RPMI7951 (cell line): ENCODE measurements at regions not wholly inside any gene's neighbourhood (a gene's known extent, or its start where the extent isn't known, plus 50 kb on each side); places are given as distances from the start of the nearest gene placed in this dataset.

Experiments used
- DNase-seq: peaks from one replicate; pipeline ENCODE4 v3.0.0-alpha.2; 2012; ENCODE audit warnings: low read depth

DNA sequence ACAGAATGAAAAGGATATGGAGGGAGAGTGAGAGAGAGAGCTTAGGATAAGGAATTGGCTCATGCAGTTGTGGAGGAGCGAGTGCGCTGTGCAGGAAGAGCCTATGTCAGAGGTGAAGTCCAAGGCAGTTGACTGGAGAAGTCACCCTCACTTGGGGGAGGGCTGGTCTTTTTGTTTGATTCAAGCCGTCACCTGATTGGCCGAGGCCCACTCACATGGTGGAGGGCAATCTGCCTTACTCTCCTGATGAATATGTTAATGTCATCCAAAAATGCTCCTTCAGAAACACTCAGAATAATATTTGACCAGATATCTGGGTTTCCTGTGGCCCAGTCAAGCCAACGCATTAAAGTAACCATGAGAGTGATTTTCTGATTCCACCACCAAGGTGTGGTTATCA is 131.7 kb downstream of the KATNIP start:
- no peak for DNase-seq

- no peak for DNase-seq
Observed at GRCh38 chr16:27684047-27684446, 134.1 kb downstream of the KATNIP start.

DNA sequence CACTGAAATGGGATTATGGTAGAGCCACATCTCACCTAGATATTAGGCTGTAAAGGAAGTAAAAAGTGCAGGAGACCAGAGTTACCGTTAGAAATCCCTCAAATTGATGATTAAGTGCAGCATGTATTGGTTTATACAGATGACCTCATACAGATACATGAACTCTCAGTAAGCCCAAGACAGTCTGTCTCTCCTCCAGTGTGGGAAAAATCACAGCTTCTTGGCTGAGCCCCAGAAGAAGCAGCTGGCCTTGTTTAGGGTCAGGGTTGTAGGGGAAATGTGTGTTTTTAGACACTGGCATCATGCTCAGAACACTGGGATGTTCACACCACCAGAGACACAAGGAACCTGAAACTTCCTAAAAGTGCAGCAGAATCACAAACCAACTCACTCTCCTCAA is 135.9 kb downstream of the KATNIP start:
- DNase-seq = no peak

- no peak for DNase-seq
Observed at GRCh38 chr16:27686926-27687325, 137.0 kb downstream of the KATNIP start.

GRCh38 chr16:27687605-27688004 is 137.7 kb downstream of the KATNIP start:
- DNase-seq = no peak

GRCh38 chr16:27689711-27690110 is 139.8 kb downstream of the KATNIP start:
- DNase-seq = no peak

GRCh38 chr16:27690608-27691007 is 140.7 kb downstream of the KATNIP start:
- DNase-seq = peak; percentile 19

DNA sequence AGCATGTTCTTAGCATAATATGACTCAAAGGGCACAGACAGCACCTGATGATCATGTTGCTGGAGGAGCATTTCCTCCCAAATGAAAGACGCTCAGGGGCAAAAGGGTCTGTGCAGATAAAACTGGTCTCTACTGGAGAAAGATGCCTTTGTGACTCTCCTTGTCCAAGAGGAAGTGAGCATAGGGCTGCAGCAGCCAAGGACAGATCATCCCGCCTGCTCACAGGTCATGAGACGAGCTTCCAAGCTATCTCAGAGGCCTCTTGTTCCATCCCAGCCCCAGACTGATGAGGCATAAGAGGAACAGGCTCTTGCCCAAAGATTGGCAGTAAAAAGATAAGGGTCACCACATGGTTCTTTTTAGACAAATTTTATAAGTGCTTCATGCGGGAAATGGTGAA is 141.8 kb downstream of the KATNIP start:
- DNase-seq = no peak

GRCh38 chr16:27692576-27692975 is 142.6 kb downstream of the KATNIP start:
- DNase-seq = no peak

- DNase-seq = no peak
Observed at GRCh38 chr16:27695161-27695560, 145.2 kb downstream of the KATNIP start.

DNA sequence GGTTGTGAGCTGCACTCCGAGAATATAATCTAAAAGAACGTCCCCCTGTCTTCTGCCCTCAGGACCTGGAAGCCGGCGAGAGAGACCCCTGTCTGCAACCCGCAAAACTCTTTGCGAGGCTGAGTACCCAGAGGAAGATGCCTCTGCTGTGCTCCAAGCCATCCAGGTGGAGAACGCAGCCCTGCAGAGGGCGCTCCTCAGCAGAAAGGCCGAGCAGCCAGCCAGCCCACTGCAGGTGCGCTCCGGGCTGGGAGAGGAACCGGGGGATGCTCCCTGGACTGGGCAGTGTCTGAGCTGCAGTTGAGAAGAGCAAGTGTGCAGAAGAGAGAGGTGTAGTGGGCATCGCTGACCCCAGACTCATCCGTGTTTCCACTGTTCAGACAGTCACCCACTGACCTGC is 148.3 kb downstream of the KATNIP start:
- DNase-seq = no peak

DNA sequence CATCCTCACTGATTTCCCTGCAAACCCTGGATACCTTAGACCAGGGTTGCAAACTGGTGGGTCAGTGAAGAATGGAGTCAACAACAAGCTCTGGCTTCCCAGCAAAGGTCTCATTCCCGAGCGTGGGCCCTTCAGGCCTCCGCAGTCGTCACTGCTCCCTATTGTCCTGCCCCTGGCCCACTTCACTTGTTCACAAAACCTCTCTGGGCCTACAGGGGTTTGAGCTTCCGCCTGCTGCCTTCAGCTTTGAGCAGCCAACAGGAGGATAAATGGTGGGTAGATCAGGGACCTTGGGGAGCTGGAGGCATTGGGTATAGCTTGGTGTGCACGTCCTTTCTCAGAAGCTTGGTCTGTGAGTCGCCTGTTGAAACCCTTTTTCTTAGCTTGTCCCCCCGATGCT is 148.8 kb downstream of the KATNIP start:
- DNase-seq = no peak

GRCh38 chr16:27699540-27699939 is 149.6 kb downstream of the KATNIP start:
- no peak for DNase-seq

- DNase-seq = no peak
Observed at GRCh38 chr16:27700304-27700995, 150.5 kb downstream of the KATNIP start.

DNA sequence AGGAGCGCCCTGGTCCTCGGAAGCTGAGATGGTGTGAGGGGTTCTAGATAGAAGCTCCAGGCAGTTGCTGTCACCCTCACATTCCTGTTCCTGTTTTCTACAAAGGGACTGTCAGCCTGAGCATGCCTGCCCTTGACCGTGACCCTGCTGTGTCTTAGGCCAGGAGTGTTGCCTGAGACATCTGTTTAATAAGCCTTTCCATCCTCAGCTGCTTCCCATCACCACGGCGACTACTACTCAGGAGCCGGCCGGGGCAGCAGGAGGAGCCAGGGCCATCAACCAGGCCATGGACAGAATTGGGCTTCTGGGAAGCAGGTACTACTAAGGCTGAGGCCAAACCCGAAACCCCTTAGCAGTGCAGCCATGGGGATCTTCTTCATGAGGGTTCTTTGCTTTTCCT is 151.4 kb downstream of the KATNIP start:
- no peak for DNase-seq

DNA sequence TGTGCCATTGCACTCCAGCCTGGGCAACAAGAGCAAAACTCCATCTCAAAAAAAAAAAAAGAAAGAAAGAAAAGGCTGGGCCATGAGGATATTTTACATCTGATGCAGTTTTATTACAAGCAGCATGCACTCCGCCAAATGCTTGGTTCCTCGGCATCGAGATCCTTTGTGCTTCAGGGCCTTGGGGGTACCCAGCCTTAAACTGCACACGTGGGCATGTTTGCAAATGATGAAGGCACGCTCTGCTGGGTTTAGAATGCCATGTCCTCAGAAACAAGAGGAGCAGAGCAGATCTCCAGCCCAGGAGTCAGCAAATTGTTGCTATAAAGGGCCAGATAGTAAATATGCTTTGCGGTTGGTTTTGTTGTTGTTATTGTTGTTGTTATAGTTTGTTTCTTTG is 153.2 kb downstream of the KATNIP start:
- no peak for DNase-seq

DNA sequence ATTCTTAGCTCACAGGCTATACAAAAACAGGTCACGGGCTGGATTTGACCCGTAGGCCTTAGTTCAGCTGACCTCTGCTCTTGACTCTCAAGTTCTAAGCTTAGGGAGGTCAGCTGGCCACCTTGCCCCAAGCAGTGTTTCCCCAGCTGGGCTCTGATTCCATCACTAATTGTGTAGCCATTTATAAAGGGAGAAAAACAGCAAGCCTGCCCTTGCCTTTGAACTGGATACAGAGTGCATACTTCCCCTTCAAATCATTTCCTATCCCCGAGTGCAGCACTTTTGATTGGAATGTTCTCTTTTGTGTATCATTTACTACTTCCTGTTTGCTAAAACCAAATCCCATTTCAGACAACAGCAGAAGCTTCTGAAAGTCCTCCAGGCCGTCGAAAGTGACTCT is 153.6 kb downstream of the KATNIP start:
- no peak for DNase-seq

DNA sequence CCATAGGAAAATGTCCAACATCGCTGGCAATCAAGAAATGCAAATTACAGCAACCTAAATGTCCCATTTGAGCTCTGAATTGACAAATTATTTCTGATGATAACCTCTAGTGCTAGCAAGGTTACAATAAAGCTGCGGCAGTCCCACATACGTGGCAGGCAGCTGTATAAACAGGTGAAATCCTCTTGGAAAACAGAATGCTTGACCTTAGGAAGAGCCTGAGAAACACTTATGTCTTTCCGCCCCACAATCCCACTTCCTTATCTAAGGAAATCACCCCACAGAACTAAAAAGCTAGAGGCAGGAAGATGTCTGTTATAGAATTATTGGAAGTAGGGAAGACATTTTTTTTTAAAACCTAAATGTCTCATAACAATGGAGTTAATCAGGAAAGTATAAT is 154.3 kb downstream of the KATNIP start:
- DNase-seq = no peak

DNA sequence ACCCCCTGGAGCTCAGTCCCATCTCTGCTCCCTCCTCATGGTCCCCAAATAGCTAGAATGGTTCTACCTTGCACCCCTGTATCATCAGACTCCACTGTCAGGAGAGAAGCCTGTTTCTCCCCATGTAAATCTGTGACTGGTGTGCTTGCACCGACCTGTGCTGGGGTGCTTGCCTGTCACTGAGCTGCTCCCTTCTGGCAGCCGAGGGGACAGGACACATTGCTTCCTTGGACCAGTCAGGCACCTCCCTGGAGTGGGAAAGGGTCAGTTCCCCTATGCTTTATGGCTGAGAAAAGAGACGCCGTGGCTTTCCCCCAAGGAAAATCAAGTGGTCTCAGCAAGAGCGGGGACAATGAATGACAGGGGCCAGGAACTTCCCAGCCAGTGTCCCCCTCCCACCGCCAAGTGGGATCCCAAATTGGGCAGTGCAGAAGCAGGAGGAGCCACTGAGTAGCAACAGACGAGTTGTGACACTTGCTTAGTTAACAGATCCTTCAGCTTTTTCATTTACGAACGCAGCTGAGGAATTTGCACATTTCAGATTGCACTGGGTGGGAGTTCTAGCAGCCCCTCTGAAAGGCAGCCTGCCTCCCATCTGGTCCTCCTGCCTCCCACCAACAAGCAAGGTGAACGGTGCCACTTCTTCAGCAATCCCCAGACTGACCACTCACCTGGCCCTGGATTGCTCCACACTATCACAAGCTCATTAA is 156.4 kb downstream of the KATNIP start:
- no peak for DNase-seq

GRCh38 chr16:27706866-27707685 is 157.1 kb downstream of the KATNIP start:
- DNase-seq = no peak

DNA sequence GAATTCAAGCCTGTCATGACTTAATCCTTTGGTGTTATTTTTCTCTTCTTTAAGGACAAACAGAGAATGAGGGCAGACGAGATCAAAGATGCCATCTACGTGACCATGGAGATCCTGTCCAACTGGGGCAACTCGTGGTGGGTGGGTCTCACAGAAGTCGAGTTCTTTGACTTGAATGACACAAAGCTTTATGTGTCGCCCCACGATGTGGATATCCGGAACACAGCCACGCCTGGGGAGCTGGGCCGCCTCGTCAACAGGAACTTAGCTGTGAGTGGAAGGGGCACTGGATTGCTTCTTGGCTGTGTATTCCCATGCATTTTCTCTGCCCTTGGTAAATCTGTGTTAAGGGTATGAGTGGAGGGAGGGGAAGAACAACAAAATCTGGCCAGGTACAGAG is 158.7 kb downstream of the KATNIP start:
- no peak for DNase-seq

GRCh38 chr16:27712251-27712711 is 162.3 kb downstream of the KATNIP start:
- no peak for DNase-seq

DNA sequence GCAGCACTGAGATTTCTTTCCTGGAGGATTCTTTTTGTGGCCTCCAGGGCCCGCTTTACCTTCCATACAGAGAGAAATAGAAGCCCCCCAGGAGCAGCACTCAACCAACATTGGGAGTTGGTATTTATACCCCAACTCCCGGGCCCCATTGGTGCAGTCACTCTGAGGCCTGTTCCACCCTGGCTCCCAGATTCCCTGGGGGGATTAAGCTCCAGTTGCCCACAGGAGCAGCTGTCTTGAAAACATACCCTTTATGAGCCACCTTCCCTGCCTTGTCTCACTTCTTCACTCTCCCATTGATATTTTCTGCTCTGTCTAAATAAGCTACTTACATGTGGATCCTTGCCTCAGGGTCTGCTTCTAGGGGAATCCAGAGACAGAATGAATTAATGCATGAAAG is 167.8 kb downstream of the KATNIP start:
- no peak for DNase-seq
